Transverse colon (tissue), 3 donors: ENCODE measurements at regions not wholly inside any gene's neighbourhood (a gene's known extent, or its start where the extent isn't known, plus 50 kb on each side); places are given as distances from the start of the nearest gene placed in this dataset.

Experiments
- CTCF ChIP-seq, 5 experiments: fragments of 200-600 bp in 3 of 5; fragments of 450-650 bp in 2 of 5; sonication (generic) in 3 of 5; IDR thresholded peaks; 1 replicate in 2 of 5; 2 replicates in 3 of 5; pipeline ENCODE4 v1.5.1; 2016 to 2017; ENCODE audit warnings: antibody characterized with exemption in 5 of 5, inconsistent platforms in 3 of 5, mild to moderate bottlenecking in 2 of 5, moderate library complexity in 1 of 5
- EP300 ChIP-seq: sonication (generic); formaldehyde crosslinking; IDR thresholded peaks from one replicate; pipeline ENCODE4 v1.6.1; 2017; ENCODE audit warnings: antibody characterized with exemption, low read depth

GRCh38 chr5:72597456-72597948 is 90.3 kb upstream of the ZNF366 start:
- TF ChIP-seq CTCF (IDR thresholded peaks at IDR 0.05) (no peak), EP300 (no peak)
